ENCODE measurements at regions not wholly inside any gene's neighbourhood (a gene's known extent, or its start where the extent isn't known, plus 50 kb on each side); places are given as distances from the start of the nearest gene placed in this dataset.

GRCh38 chr11:109902764-109903433 is 190.3 kb upstream of the ZC3H12C start:
- in situ Hi-C loops (cut with MboI; ENCODE audit: low pct_unique_long_range_greater_than_20kb, low sequenced_read_pairs, unreplicated experiment): no loop called here
- TF ChIP-seq, protein P1, sequence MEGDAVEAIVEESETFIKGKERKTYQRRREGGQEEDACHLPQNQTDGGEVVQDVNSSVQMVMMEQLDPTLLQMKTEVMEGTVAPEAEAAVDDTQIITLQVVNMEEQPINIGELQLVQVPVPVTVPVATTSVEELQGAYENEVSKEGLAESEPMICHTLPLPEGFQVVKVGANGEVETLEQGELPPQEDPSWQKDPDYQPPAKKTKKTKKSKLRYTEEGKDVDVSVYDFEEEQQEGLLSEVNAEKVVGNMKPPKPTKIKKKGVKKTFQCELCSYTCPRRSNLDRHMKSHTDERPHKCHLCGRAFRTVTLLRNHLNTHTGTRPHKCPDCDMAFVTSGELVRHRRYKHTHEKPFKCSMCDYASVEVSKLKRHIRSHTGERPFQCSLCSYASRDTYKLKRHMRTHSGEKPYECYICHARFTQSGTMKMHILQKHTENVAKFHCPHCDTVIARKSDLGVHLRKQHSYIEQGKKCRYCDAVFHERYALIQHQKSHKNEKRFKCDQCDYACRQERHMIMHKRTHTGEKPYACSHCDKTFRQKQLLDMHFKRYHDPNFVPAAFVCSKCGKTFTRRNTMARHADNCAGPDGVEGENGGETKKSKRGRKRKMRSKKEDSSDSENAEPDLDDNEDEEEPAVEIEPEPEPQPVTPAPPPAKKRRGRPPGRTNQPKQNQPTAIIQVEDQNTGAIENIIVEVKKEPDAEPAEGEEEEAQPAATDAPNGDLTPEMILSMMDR (IDR thresholded peaks at IDR 0.05; ENCODE audit: extremely low read depth, insufficient read depth, missing control alignments): no peak
- DNase-seq (ENCODE audit: low spot score): no peak

GRCh38 chr11:109911488-109911887 is 181.7 kb upstream of the ZC3H12C start:
- in situ Hi-C loops (cut with MboI; ENCODE audit: low pct_unique_long_range_greater_than_20kb, low sequenced_read_pairs, unreplicated experiment): no loop called here
- DNase-seq (ENCODE audit: low spot score): no peak
- TF ChIP-seq, protein P1 (IDR thresholded peaks at IDR 0.05; ENCODE audit: extremely low read depth, insufficient read depth, missing control alignments): no peak

GRCh38 chr11:109914038-109914437 is 179.2 kb upstream of the ZC3H12C start:
- TF ChIP-seq, protein P1 (IDR thresholded peaks at IDR 0.05; ENCODE audit: extremely low read depth, insufficient read depth, missing control alignments): no peak
- no peak for DNase-seq (ENCODE audit: low spot score)
- in situ Hi-C loops (cut with MboI; ENCODE audit: low pct_unique_long_range_greater_than_20kb, low sequenced_read_pairs, unreplicated experiment): no loop called here

GRCh38 chr11:109914809-109915653 is 178.2 kb upstream of the ZC3H12C start:
- no peak for DNase-seq (ENCODE audit: low spot score)
- in situ Hi-C loops (cut with MboI; ENCODE audit: low pct_unique_long_range_greater_than_20kb, low sequenced_read_pairs, unreplicated experiment): no loop called here

DNA sequence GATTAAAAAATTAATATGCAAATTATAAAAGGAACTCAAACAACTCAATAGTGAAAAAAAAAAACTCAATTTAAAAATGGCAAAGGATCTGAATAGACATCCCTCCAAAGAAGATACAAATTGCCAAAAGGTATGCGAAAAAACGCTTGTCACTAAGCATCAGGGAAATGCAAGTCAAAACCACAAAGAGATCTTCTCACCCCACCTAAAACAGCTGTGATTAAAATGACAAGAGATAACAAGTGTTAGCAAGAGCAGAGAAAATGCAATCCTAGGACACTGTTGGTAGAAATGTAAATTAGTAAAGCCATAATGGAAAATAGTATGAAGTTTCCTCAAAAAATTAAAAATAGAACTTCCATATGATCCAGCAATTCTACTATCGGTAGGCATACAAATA is 166.3 kb upstream of the ZC3H12C start:
- in situ Hi-C loops (cut with MboI; ENCODE audit: low pct_unique_long_range_greater_than_20kb, low sequenced_read_pairs, unreplicated experiment): loop anchor here (10.0 kb wide), 1 partner anchor 62 kb away; no protein-coding TSS in a partner anchor
- no peak for DNase-seq (ENCODE audit: low spot score)

More at GRCh38 chr11:109914809-109915653, 178.2 kb upstream of the ZC3H12C start:
- TF ChIP-seq, protein P1 (IDR thresholded peaks at IDR 0.05; ENCODE audit: extremely low read depth, insufficient read depth, missing control alignments): no peak

GRCh38 chr11:109929308-109929707 is 163.9 kb upstream of the ZC3H12C start:
- TF ChIP-seq, protein P1 (IDR thresholded peaks at IDR 0.05; ENCODE audit: extremely low read depth, insufficient read depth, missing control alignments): no peak
- DNase-seq (ENCODE audit: low spot score): no peak
- in situ Hi-C loops (cut with MboI; ENCODE audit: low pct_unique_long_range_greater_than_20kb, low sequenced_read_pairs, unreplicated experiment): loop anchor here (10.0 kb wide), 1 partner anchor 65 kb away; no protein-coding TSS in a partner anchor

More for the DNA sequence above, 166.3 kb upstream of the ZC3H12C start:
- TF ChIP-seq, protein P1 (IDR thresholded peaks at IDR 0.05; ENCODE audit: extremely low read depth, insufficient read depth, missing control alignments): no peak

Measured in GM13977 (cell line).